Activated T-cell treated with anti-CD3 and anti-CD28 coated beads for 48 hours (primary cell): ENCODE measurements at regions not wholly inside any gene's neighbourhood (a gene's known extent, or its start where the extent isn't known, plus 50 kb on each side); places are given as distances from the start of the nearest gene placed in this dataset.
"Not testable (repeated sequence)": the region's sequence is repeated elsewhere in the genome, so short reads cannot be mapped to it uniquely, and the experiment has no call there.

Source experiments
- DNase-seq: peaks from one replicate; pipeline ENCODE4 v3.0.0-alpha.2; 2020; ENCODE audit warnings: low read depth

GRCh38 chr5:167939686-167940085, 351.8 kb upstream of the WWC1 start:
- DNase-seq = no peak

DNA sequence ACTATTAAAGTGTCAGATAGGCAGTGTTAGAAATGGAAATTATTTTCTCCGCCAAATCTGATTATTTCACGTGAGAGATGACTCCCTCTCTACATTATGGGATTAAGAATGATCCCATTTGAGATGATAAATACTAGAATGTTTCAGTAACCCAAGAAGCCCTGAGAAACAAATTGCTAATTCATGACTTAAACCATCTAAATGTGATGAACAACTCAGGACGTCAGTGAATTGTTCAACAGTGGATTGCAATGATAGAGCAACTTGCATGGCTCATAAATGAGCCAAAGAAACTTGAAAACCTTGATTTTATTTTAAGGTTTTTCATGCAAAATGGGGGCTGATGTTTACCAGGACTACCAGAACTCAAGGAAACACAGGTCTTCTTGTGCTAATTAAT, 350.5 kb upstream of the WWC1 start:
- no peak for DNase-seq

DNA sequence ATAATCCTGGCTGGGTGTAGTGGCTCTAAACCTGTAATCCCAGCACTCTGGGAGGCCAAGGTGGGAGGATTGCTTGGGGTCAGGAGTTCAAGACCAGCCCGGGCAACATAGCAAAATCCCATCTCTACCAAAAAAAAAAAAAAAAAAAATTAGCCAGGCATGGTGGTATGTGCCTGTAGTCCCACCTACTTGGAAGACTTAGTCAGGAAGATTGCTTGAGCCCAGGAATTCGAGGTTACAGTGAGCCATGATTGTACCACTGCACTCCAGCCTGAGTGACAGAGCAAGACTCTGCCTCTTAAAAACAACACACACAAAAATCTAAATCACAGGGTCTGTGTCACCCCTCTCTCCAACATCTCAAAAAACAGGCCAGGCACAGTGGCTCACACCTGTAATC, 349.9 kb upstream of the WWC1 start:
- DNase-seq = not testable (repeated sequence)

GRCh38 chr5:167943343-167943742, 348.1 kb upstream of the WWC1 start:
- DNase-seq = no peak

- no peak for DNase-seq
Measured at GRCh38 chr5:167944121-167944852, 347.2 kb upstream of the WWC1 start.

- DNase-seq = no peak
Measured at GRCh38 chr5:167945542-167946384, 345.7 kb upstream of the WWC1 start.

DNA sequence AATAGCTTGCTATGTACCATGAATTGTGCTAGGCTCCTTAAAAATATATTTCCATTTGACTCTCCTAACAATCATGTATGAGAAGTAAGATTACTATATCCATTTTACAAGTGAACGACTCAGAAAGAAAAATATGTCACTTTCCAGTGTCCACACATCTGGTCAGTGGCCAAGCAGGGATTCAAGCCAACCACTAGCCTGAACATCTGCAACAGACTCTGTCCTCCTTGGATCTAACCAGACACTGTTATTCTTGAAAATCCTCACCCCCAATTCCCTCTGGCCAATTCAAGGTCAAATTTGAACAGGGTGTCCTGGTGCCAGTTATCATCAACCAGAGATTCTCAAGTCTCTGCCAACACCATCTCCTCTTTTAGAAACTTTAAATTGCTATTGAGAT, 344.1 kb upstream of the WWC1 start:
- DNase-seq = no peak

GRCh38 chr5:167948251-167948650, 343.2 kb upstream of the WWC1 start:
- DNase-seq = no peak

DNA sequence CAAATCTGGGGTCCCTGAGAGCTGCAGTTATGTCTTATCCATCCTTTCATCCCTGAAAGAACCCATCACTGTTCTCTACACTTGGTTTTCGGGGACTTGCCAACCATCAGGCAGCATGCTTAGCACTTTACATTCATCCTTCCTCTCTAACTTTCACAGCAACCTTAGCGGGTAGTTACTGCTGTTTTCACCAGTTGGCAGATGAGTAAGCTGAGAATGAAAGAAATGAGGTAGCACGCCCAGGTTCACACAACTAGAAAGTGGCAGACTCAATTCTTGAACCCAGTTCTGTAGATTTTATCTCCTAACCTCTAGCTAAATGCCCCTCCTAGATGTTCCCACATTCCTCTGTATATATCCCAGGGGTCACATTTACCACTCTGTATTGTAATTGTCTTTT, 342.0 kb upstream of the WWC1 start:
- DNase-seq = no peak

DNA sequence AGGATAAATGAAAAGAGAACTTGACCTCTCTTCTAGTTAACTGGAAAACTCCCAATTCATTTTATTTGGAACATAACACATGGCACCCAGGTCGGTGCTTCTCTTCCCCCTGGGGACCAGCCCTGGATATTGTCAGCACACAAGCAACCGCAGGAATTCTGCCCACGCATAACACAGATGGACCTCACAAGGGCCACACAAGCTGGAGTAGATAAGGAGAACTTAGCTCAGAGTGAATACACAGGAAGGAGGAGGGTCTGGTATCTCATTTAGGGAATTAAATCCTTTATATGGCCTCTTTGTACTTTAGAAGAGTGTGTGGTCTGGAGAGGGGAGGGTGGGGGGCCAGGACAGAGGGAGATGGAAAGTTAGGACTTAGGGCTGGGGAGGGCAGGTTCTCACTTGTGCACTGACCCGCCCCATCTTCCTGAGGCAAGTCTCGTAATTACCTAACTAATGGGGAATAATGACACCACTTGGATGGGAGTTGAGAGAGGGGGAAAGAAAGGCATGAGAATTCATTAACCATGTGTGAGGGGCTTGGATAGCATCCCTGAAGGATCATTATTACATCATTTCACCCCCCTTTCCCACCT, 341.2 kb upstream of the WWC1 start:
- DNase-seq = no peak

DNA sequence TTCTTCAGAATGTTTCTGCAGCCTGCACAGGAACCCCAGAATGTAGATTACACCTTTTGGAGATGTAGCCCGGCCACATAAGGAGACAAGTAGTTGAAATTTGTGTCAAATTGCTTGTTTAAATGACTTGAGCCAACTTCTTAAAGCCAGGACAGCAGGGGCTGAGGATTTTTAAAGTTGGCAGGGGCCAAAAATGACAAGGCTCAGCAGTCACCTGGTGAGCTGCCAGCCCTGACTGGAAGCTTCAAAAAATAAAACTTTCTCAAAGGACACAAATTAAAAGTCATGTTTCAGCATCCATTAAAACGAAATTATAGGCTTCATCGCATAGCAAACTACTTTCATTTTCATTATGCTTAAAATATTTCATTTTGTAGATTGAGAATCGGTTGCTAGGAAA, 340.3 kb upstream of the WWC1 start:
- no peak for DNase-seq

DNA sequence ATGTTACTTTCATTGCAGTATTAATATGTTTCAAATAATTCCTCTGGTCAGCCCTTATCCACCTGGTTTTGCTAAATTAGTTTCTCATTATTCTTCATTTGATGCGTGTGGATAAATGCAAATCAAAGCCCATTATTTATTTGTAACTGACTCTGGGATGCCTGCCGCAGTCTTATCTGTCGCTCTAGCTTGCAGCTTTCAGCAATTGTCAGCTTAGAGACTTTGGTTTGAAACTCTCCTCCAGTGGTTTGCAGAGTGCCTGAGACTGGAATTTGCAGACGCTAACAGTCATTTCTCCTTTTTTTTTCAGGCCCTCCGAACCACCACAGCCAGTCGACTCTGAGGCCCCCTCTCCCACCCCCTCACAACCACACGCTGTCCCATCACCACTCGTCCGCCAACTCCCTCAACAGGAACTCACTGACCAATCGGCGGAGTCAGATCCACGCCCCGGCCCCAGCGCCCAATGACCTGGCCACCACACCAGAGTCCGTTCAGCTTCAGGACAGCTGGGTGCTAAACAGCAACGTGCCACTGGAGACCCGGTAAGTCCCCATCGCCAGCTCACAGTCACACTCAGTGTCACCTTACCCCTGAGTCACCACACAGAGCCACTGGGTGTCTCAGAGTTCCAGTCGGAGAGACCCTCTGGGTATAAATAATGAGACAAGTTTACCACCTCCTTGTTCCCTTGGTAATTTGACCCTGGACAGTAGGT, 339.0 kb upstream of the WWC1 start:
- DNase-seq = no peak

DNA sequence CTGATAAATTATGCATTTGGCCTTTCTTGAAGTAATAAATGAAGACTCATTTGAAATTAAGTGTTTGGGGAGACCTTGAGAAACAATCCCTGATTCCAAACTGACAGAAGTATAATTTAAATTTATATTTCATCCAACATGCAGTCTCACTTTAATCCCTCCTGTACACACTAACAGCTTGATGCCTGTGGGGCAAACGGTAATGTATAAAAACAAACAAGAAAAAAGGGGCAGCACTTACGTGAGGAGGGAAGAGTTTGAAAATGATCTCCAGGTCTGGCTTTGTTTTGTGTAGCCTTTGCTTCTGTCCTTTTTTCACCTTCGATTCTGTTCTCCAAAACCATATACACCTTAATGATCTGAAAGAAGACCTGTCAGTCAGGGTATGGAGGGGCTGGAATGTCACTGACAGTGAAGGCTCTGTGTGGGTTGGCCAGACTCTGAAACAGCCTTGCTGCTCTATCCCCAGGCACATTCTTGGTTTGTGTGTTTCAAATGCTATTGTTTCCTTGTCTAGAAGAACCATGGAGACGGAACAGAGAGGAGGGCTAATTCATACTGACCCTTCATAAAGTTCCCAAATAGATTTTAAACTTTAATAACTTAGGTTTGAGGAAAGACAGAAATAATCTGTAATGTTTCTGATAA, 338.2 kb upstream of the WWC1 start:
- DNase-seq = no peak

- no peak for DNase-seq
Measured at GRCh38 chr5:167961731-167962130, 329.7 kb upstream of the WWC1 start.

- no peak for DNase-seq
Measured at GRCh38 chr5:167964529-167964928, 326.9 kb upstream of the WWC1 start.

DNA sequence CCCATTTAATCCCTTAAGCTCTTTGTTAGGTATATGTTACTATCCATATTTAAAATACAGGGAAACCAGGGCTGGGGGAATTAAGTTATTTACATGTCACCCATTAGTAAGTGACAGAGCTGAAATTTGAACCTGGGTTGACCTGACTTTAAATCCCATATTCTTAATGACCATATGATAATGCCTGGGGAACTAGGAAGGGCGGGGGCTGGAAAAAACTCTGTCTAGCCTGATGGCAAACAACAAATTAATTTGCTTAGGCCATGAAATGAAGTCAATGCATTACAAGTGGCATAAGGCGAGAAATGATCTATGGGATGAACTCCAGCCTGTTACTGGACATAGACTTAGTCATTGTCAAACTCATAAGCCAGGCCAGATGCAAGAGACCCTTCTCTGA, 325.7 kb upstream of the WWC1 start:
- DNase-seq = no peak

- DNase-seq = no peak
Measured at GRCh38 chr5:167966979-167967378, 324.5 kb upstream of the WWC1 start.

DNA sequence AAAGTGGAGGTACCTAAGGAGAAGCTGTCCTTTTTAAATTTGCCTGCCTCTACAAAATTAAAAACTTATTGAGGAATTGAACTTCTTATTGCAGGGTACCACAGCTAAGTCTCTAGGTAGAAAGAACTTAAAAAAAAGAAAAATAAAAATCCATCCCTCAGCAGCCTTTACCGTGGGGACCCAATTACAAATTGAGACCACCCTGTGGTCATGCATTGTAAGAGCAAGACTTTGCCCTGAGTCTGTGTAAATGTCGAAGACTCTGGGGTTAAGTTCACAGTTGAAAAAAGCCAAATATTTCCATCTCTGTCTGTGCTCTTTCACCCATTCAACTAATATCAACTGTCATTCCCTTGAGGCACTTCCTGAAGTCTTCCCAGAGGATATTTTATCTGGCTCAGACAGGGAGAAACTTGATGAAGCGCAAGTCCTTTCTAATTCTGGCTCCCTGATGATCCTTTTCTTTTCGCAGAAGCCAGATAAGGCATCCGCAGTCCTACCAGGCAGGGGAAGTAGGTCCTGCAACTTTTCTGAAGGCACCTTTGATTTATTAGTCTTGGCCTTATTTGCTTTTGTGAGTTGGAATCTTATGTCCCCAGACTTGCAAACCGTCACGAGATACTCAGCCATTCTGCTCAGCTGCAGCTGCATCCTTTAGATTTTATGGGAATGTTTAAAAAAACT, 323.8 kb upstream of the WWC1 start:
- no peak for DNase-seq

- no peak for DNase-seq
Measured at GRCh38 chr5:167968837-167969236, 322.6 kb upstream of the WWC1 start.

GRCh38 chr5:167969998-167970397, 321.4 kb upstream of the WWC1 start:
- no peak for DNase-seq

- DNase-seq = no peak
Measured at GRCh38 chr5:167971706-167972105, 319.7 kb upstream of the WWC1 start.
